Panc1 (cell line): ENCODE measurements at regions not wholly inside any gene's neighbourhood (a gene's known extent, or its start where the extent isn't known, plus 50 kb on each side); places are given as distances from the start of the nearest gene placed in this dataset.

Experiments used
- ATAC-seq: fragments of 200-7000 bp; cut with Tn5 transposase; 2 replicates; pipeline ENCODE4 v1.9.1; 2020; ENCODE audit warnings: mild to moderate bottlenecking, moderate library complexity
- BruUV-seq: library from RNA; stranded (reverse); fragments of 400-500 nt; replicated peaks from 2 replicates; lab custom pipeline; 2021; lab: Mats Ljungman, UMichigan
- CTCF ChIA-PET: fragments of 300-600 bp; sonication (Branson Sonifier 250); formaldehyde crosslinking; loops from one replicate; lab custom pipeline; 2022; ENCODE audit warnings: antibody characterized with exemption; lab: Charles Lee
- POLR2A ChIA-PET: fragments of 300-600 bp; sonication (Branson Sonifier 250); formaldehyde crosslinking; loops from one replicate; lab custom pipeline; 2022; ENCODE audit warnings: antibody characterized with exemption; lab: Charles Lee
- DNase-seq: peaks from one replicate; pipeline ENCODE4 v3.0.0-alpha.2; 2010; ENCODE audit warnings: low read depth, low spot score
- H3K27ac ChIP-seq: 2 replicates; pipeline ENCODE4 v1.5.1; 2011; ENCODE audit warnings: mild to moderate bottlenecking, low read length, inconsistent platforms
- H3K27me3 ChIP-seq: fragments of 200-500 bp; sonication (Bioruptor generic); 2 replicates; pipeline ENCODE4 v1.6.0; 2014; ENCODE audit warnings: low read length, inconsistent platforms; ENCODE audit not compliant: control insufficient read depth, insufficient read depth
- H3K36me3 ChIP-seq: fragments of 200-500 bp; sonication (Bioruptor generic); 2 replicates; pipeline ENCODE4 v1.5.1; 2014; ENCODE audit warnings: inconsistent platforms, mild to moderate bottlenecking, low read length, moderate library complexity; ENCODE audit not compliant: control insufficient read depth, insufficient read depth
- H3K4me1 ChIP-seq: 2 replicates; pipeline ENCODE4 v1.5.1; 2011; ENCODE audit warnings: inconsistent platforms, mild to moderate bottlenecking, low read length, moderate library complexity; ENCODE audit not compliant: control insufficient read depth, insufficient read depth
- H3K4me3 ChIP-seq, 2 experiments: 2 replicates each; pipeline ENCODE4 v1.5.1; 2011 to 2012; ENCODE audit warnings: low read depth in 2 of 2, low read length in 2 of 2, mild to moderate bottlenecking in 2 of 2, inconsistent platforms in 1 of 2, moderate library complexity in 1 of 2
- H3K9me3 ChIP-seq: fragments of 200-500 bp; sonication (Bioruptor generic); 2 replicates; pipeline ENCODE4 v1.5.1; 2014; ENCODE audit warnings: low read depth, mild to moderate bottlenecking, inconsistent platforms, low read length, moderate library complexity; ENCODE audit not compliant: control insufficient read depth, insufficient read depth
- CTCF ChIP-seq: fragments of 450-650 bp; IDR thresholded peaks from 2 replicates; pipeline ENCODE4 v1.5.1; 2017; ENCODE audit warnings: mild to moderate bottlenecking
- POLR2AphosphoS5 ChIP-seq: IDR thresholded peaks from 2 replicates; pipeline ENCODE4 v1.6.1; 2012; ENCODE audit warnings: mild to moderate bottlenecking, low read depth, low read length, moderate library complexity
- SIN3A ChIP-seq: IDR thresholded peaks from 2 replicates; pipeline ENCODE4 v1.6.1; 2012; ENCODE audit warnings: low read depth, mild to moderate bottlenecking, low read length, moderate library complexity, borderline replicate concordance; ENCODE audit not compliant: insufficient read depth
- TCF7L2 ChIP-seq: IDR thresholded peaks from 2 replicates; pipeline ENCODE4 v1.6.1; 2011; ENCODE audit warnings: mild to moderate bottlenecking, low read depth, low read length, inconsistent platforms
- in situ Hi-C: cut with HindIII; loops from 2 replicates; pipeline ENCODE4 v1.10.0; 2016; ENCODE audit warnings: low sequenced_read_pairs, low pct_unique_long_range_greater_than_20kb
- intact Hi-C: fragments of 100-400 bp; cut with micrococcal nuclease; formaldehyde crosslinking; loops from one replicate; pipeline ENCODE4 v1.10.0; 2022; ENCODE audit not compliant: unreplicated experiment
- TF ChIP-seq, protein P1 (sequence below), 2 experiments: IDR thresholded peaks; 2 replicates each; pipeline ENCODE4 v1.6.1; 2011 to 2012; ENCODE audit warnings: low read depth in 2 of 2, control low read depth in 1 of 2, low read length in 1 of 2, mild to moderate bottlenecking in 1 of 2, moderate library complexity in 1 of 2; ENCODE audit not compliant: insufficient read depth in 1 of 2

DNA sequence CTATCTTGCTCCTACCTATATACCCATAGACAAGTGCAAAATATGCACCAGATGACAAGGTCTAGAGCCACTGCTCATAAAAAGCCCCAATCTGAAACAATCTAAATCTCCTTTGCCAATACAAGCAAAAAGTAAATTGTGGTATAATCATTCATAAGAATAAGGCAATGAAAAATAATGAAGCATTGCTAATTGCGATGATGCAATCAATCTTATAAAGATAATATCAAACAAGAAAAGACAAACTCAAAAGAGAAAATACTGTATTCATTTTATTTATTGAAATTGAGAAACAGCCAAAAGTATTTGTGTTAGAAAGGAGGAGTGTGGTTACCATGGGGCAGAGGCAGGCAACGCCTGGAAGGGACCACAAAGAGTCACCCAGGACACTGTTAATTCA, 175.9 kb upstream of the GYPC start:
- H3K4me1 ChIP-seq, result no peaks in the 10 kb centered on the region
- no peaks in the 10 kb centered on the region for H3K36me3 ChIP-seq
- H3K4me3 ChIP-seq, result no peak overlapping the region
- ChIA-PET POLR2A (interaction anchor here (0.7 kb wide), 1 partner anchor 605 kb away, joined by 3 read pairs; no protein-coding TSS in a partner anchor), CTCF (no interaction called here)
- ATAC-seq, result no peak
- intact Hi-C loops, result no loop called here
- no peak for TF ChIP-seq SIN3A
- no peak for TF ChIP-seq POLR2AphosphoS5
- no peak for TF ChIP-seq TCF7L2
- H3K9me3 ChIP-seq, result no peaks in the 10 kb centered on the region
- H3K27me3 ChIP-seq, result no peaks in the 10 kb centered on the region
- in situ Hi-C loops, result no loop called here
- H3K27ac ChIP-seq, result no peak overlapping the region
- no peak for DNase-seq
- no TSS peak for BruUV-seq

DNA sequence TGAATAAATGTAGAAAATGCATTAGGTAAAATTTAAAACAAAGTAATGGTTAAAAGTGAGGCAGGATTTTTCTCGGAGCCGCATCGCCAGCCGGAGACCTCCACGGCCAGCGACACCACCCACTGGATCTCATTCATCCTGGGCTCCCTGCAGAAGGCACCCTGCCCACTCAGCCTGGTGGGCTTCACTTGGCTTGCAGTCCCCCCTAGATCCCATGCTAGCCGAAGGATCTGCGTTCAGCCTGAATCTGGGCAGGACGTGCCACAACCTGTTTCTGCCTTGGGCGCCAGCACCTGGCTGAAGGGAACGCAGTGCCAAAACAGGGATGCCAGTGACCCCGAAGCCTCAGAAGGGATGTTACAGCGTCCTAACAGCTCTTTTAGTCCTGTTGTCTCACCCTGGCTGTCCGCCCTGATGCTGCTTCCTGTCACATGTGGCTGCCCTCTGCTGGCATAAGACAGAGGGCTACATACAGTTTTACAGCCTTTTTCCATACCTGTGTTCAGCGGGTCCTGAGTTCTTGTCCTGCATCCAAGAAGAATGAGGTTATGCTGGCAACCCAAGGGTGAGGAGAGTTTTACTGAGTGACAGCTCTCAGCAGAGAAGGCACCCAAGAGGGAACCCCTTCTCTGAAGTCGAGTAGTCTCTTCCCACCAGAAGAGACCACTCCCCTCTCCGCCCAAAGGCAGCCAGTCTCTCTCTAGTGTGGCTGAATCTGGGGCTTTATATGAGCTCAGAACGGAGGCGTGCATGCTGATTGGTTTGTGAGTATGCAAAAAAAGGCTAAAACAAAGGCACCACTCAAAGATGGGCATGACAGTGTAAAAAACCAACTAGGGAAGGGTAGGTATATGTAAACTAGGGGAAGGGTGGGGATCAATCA, 173.1 kb upstream of the GYPC start:
- TF ChIP-seq, protein P1, sequence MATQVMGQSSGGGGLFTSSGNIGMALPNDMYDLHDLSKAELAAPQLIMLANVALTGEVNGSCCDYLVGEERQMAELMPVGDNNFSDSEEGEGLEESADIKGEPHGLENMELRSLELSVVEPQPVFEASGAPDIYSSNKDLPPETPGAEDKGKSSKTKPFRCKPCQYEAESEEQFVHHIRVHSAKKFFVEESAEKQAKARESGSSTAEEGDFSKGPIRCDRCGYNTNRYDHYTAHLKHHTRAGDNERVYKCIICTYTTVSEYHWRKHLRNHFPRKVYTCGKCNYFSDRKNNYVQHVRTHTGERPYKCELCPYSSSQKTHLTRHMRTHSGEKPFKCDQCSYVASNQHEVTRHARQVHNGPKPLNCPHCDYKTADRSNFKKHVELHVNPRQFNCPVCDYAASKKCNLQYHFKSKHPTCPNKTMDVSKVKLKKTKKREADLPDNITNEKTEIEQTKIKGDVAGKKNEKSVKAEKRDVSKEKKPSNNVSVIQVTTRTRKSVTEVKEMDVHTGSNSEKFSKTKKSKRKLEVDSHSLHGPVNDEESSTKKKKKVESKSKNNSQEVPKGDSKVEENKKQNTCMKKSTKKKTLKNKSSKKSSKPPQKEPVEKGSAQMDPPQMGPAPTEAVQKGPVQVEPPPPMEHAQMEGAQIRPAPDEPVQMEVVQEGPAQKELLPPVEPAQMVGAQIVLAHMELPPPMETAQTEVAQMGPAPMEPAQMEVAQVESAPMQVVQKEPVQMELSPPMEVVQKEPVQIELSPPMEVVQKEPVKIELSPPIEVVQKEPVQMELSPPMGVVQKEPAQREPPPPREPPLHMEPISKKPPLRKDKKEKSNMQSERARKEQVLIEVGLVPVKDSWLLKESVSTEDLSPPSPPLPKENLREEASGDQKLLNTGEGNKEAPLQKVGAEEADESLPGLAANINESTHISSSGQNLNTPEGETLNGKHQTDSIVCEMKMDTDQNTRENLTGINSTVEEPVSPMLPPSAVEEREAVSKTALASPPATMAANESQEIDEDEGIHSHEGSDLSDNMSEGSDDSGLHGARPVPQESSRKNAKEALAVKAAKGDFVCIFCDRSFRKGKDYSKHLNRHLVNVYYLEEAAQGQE (IDR thresholded peaks at IDR 0.05; ENCODE audit: insufficient read depth in 1 of 2, low read depth in 2 of 2, low read length in 1 of 2), result no peak
- TF ChIP-seq SIN3A (no peak), POLR2AphosphoS5 (no peak), TCF7L2 (no peak), CTCF (no peak)
- no peak for ATAC-seq
- intact Hi-C loops (no loop called here), in situ Hi-C loops (no loop called here)
- no peaks in the 10 kb centered on the region for H3K27me3 ChIP-seq
- H3K4me3 ChIP-seq, result no peak overlapping the region
- POLR2A ChIA-PET, result no interaction called here
- no TSS peak for BruUV-seq
- no peaks in the 10 kb centered on the region for H3K9me3 ChIP-seq
- H3K4me1 ChIP-seq, result no peaks in the 10 kb centered on the region
- DNase-seq, result no peak
- no peaks in the 10 kb centered on the region for H3K36me3 ChIP-seq
- H3K27ac ChIP-seq, result no peak overlapping the region
- CTCF ChIA-PET, result no interaction called here

GRCh38 chr2:126494593-126494992, 161.4 kb upstream of the GYPC start:
- CTCF ChIA-PET, result no interaction called here
- BruUV-seq, result no TSS peak
- no peaks in the 10 kb centered on the region for H3K27me3 ChIP-seq
- POLR2A ChIA-PET, result no interaction called here
- intact Hi-C loops, result no loop called here
- no peak overlapping the region for H3K4me3 ChIP-seq
- DNase-seq (no peak), ATAC-seq (no peak)
- no peaks in the 10 kb centered on the region for H3K4me1 ChIP-seq
- no peaks in the 10 kb centered on the region for H3K36me3 ChIP-seq
- H3K27ac ChIP-seq, result no peak overlapping the region
- H3K9me3 ChIP-seq, result no peaks in the 10 kb centered on the region
- no peak for TF ChIP-seq CTCF
- TF ChIP-seq, protein P1 (IDR thresholded peaks at IDR 0.05; ENCODE audit: insufficient read depth in 1 of 2, low read depth in 2 of 2, low read length in 1 of 2), result no peak
- no peak for TF ChIP-seq POLR2AphosphoS5
- in situ Hi-C loops, result no loop called here
